NCI-H526 (cell line): ENCODE measurements at regions not wholly inside any gene's neighbourhood (a gene's known extent, or its start where the extent isn't known, plus 50 kb on each side); places are given as distances from the start of the nearest gene placed in this dataset.
"Not testable (repeated sequence)": the region's sequence is repeated elsewhere in the genome, so short reads cannot be mapped to it uniquely, and the experiment has no call there.

ENCODE experiments used
- DNase-seq, 2 experiments: peaks; one replicate each; lab custom pipeline; 2025; lab: John Stamatoyannopoulos, UW

- no peak for DNase-seq
Observed at GRCh38 chr2:153626676-153627075, 148.1 kb upstream of the RPRM start.

GRCh38 chr2:153635494-153635893 lies 156.9 kb upstream of the RPRM start:
- DNase-seq = peak; percentile 6 to 18

DNA sequence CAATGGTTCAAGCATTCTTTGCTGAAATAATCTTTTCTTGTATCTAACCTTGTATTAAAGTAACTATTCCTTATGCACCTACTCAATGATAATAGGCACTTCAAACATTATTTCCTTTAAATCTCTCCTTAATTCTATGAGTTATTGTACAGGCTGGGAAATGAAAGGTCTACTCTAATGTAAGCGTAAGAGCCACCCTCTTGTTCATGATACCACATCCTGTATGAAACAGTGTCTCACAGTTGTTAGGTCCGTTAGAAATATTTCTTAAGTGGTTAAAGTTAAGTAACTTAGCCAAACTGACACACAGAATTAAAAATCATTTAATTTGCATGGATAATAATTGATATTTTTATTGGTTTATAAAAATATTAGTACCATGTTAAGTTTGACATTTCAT lies 162.5 kb upstream of the RPRM start:
- no peak for DNase-seq

DNA sequence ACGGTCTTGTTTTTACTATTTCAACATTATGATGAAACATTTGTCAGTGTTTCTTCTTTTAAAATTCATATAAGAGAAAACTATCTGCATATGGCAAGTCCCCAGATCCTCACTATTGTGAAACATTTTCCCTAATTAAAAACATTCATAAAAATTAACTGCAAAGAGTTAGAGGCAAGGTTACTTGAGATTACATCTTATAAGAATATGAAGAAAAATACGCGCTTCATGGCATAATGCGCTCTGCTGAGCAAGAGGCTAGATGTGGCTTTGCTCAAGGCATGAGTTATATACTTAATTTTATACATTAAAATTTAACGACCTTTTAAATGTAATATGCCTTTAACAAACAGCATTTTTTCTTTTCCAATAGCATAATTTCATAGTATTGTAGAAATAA lies 166.4 kb upstream of the RPRM start:
- DNase-seq = no peak

DNA sequence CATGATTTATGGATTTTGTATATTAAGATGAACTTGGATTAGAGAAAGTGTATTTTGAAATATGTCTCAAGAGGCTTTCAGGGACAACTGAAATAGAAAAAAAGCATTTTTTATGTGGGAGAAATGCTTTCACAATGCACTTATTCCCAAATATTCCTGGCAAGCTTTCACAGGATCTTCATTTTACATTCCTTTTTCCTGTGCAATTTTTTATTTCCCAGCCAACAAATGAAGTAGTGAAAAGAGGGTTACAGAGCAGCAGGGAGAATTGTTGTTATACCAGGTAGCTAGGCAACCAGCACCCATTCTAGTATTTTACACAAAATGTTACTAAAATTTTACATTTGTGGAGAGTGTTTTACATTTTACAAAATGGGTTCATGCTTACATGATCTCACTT lies 167.0 kb upstream of the RPRM start:
- DNase-seq = no peak

GRCh38 chr2:153657651-153658050 lies 179.1 kb upstream of the RPRM start:
- DNase-seq = no peak

GRCh38 chr2:153661801-153662200 lies 183.2 kb upstream of the RPRM start:
- no peak for DNase-seq

GRCh38 chr2:153663371-153663770 lies 184.8 kb upstream of the RPRM start:
- DNase-seq = no peak

- not testable (repeated sequence) for DNase-seq
Observed at GRCh38 chr2:153664009-153664408, 185.4 kb upstream of the RPRM start.

- no peak for DNase-seq
Observed at GRCh38 chr2:153667475-153667874, 188.9 kb upstream of the RPRM start.

DNA sequence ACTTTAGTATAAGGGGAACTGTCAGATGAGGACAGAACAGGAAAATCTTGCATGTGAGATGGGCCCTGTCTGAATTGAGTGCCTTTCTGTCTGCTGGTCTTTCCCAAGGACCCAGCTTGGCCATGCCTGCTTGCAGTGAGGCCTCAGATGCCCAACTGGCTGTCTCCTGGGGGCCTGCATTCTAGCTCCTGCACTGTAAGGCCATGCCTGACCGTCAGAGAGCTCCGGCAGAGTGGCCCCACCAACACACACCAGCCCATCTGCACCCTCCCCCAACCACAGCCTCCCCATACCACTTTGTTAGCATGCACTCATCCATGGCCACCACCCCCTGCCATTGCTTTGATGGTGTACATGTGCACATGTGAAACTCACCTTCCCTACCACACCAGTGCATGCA lies 190.4 kb upstream of the RPRM start:
- DNase-seq = no peak

- DNase-seq = no peak
Observed at GRCh38 chr2:153710128-153710527, 161.6 kb upstream of the GALNT13 start.

GRCh38 chr2:153715218-153715850 lies 156.4 kb upstream of the GALNT13 start:
- no peak for DNase-seq

DNA sequence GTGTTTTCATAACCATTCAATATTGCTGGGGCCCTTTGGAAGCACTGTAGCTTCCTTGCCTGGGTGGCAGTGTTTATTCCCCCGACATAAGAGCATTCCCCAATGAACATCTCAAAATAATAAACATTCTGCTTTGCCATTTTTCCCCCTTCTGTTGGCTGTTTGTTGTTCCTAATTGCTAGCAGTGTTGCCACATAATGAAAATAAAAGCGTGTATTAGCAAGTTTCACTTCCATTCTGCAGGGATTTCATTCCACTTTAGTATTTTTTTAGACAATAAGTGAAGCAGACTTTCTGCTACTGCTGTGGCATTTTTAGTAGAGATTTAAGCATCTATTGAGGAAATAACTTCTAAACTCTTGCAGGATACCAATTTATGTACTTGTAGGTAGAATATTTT lies 154.7 kb upstream of the GALNT13 start:
- no peak for DNase-seq

DNA sequence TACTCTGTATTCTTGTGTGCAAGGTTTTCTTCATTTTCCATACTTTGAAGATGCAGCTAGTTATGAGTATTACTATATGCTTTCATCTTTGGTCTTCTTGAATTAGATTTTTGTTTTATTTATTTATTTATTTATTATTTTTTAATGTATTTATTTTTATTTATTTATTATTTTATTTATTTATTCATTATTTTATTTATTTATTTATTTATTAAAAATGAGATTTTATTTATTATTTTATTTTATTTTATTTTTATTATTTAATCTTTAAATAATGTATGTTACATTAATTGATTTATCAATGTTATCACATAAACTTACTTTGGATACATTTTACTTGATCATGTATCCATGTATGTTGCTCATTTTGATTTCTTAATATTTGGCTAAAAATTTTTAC lies 132.3 kb upstream of the GALNT13 start:
- no peak for DNase-seq

GRCh38 chr2:153761936-153762335 lies 109.8 kb upstream of the GALNT13 start:
- DNase-seq = no peak

DNA sequence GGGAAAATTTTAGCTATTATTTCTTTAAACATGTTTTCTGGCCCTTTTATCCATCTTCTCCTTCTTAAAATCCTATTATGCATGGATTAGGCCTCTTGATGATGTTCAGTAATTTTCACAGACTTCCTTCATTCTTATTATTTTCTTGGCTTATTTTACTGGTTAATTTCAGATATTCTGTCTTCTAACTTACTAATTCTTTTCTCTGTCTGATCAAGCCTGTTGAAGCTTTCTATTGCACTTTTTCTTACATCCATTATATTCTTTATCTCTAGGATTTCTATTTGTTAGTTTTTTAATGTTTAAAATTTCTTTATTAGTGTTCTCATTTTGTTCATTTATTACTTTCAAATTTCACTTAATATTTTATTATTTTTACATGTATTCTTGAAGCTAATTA lies 105.3 kb upstream of the GALNT13 start:
- no peak for DNase-seq

DNA sequence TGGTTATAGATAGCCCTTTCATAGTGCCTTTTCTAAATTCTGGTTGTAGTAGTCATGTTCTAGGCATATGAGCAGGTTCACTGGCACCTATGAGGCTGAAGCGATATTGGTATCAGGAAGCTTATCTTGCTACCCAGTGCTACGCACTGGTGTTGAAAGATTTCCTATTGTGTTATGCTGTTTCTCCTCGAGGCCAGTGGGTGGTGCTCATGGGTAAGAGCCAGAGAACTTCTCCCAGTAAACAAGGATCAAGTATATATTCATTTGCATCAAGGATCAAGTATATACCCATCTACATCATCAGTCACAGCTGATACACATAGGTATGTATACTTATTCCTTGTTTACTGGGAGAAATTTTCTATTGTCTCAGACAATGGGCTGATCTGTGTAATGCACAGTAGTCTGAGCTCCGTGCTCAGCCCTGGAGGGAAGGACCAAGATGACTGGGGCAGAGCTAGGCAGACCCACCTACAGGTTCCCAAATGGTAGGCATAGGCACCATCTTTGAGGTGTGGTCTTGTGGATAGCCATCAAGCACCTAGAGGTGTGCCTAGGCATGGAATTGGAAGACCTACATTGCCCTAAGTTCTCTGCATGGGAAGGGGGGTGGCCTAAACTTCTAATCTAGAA lies 101.2 kb upstream of the GALNT13 start:
- peak in 1 of 2 experiments; percentile 7 for DNase-seq

DNA sequence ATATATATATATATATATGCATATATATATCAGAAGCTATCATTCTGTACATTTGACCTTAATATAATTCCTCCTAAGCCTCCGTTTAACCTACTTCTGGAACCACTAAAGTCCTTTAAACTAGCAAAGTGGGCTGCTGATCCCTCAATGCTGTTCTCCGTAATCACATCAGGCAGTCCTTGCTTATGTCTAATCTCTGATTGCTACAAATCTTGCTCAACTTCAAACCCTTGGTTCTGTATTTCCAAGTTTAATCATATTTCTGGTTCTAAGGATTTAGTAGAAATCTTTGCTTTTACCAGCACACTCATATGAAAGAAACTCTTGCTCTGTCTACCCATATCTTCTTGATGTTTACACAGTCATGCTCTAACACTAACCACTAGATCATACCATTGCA lies 91.5 kb upstream of the GALNT13 start:
- DNase-seq = no peak

DNA sequence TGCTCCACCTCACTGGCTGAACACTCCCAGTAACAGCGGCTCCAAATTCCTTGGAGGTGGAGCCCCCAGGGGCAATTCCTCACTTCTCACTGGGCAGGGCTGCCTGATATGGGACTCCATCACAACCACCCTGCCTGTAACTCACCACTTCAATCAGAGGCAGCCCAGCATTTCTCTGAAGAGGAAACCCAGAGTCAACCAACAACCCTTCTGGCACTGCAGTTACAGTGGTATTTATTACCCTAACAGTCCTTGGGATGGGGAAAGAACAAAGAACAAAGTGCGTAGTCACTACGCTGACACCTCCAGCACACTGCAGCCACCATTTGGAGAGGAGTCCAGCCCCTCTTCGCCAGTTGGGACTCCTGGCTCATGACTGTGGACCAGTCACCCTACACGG lies 85.7 kb upstream of the GALNT13 start:
- no peak for DNase-seq

- DNase-seq = no peak
Observed at GRCh38 chr2:153787612-153788011, 84.1 kb upstream of the GALNT13 start.

DNA sequence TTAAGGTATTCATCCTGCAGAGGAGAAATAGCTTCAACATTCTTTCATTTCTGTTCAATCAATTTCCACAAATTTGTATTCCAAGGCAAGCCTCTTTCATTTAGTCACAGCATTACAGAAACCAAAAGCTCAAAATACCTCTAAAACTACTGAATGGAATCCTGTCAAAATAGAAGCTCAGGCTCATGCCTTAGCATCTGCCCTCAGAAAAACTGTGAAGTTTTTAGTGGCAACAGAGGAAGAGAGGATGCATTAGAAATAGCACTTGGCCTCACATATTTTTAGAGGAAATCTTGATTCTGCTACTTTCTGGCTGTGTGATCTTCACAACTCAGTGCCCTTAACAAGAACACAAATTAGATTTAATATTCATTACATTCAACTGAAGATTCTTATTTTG lies 69.1 kb upstream of the GALNT13 start:
- no peak for DNase-seq

DNA sequence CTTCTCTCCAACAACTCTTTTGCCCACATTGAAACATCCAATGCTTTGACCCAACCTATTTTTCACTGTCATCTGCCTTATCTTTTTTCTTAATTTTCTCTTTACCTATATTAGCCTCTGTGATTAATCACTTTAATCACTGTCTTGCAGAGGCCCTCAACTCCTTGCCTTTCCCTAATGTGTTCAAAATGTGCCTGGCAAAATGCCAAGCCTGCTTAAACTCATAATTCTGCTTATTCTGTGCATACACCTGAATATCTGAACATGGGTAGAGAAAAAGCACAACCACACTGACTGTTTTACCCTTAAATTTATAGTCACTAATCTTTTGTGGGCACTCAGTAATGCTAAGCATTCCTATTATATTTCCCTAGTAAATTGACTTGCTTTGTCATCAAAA lies 63.0 kb upstream of the GALNT13 start:
- no peak for DNase-seq

DNA sequence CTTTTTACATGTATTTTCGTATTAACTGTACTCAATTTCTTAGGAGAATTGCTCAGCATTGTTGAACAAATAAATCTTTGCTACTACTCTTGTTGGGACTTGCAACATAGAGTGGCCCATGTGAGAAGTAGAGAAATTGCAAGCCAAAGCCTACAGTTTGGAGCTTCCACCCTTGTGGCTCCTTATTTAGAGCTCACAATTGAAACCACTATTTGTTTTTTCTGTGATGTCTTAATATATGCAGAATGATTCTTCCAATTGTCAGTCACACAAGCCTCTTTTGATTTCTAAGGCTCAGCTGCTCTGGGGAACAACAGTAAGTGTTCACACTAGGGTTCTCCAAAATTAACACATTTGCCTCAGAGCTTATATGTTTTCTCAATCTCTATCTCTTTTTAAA lies 60.2 kb upstream of the GALNT13 start:
- no peak for DNase-seq
